RWPE1 (cell line): ENCODE measurements at regions not wholly inside any gene's neighbourhood (a gene's known extent, or its start where the extent isn't known, plus 50 kb on each side); places are given as distances from the start of the nearest gene placed in this dataset.
"Not testable (repeated sequence)": the region's sequence is repeated elsewhere in the genome, so short reads cannot be mapped to it uniquely, and the experiment has no call there.

Experiments
- CTCF ChIA-PET: fragments of 350-600 bp; sonication (Branson Sonifier 250); formaldehyde crosslinking; extraction: SDS; loops from one replicate; lab custom pipeline; 2021; lab: Yijun Ruan, JAX
- POLR2A ChIA-PET: fragments of 400-600 bp; formaldehyde crosslinking; extraction: SDS; loops from one replicate; lab custom pipeline; 2020; ENCODE audit warnings: antibody characterized with exemption; ENCODE audit not compliant: low non-redundant PET; lab: Yijun Ruan, JAX
- DNase-seq: peaks from one replicate; pipeline ENCODE4 v3.0.0; 2012; ENCODE audit warnings: low spot score
- H3K27ac ChIP-seq: fragments of 450-650 bp; 2 replicates; pipeline ENCODE4 v1.5.1; 2017
- CTCF ChIP-seq: fragments of 450-650 bp; conservative IDR thresholded peaks from 2 replicates; pipeline ENCODE4 v1.5.1; 2017; ENCODE audit warnings: low read depth, mild to moderate bottlenecking

- DNase-seq = no peak
- H3K27ac ChIP-seq = no peak overlapping the region
- TF ChIP-seq CTCF = no peak
- CTCF ChIA-PET = no interaction called here
- POLR2A ChIA-PET = no interaction called here
These were observed 96.8 kb upstream of the SLC24A2 start for GRCh38 chr9:19885608-19886007.

GRCh38 chr9:19879062-19879461, 90.2 kb upstream of the SLC24A2 start:
- DNase-seq = no peak
- POLR2A ChIA-PET = no interaction called here
- no peak for TF ChIP-seq CTCF
- CTCF ChIA-PET = no interaction called here
- no peak overlapping the region for H3K27ac ChIP-seq

- H3K27ac ChIP-seq = no peak overlapping the region
- ChIA-PET POLR2A (no interaction called here), CTCF (interaction anchor here (0.8 kb wide), 1 partner anchor 21 kb away, joined by 4 read pairs; no protein-coding TSS in a partner anchor)
- TF ChIP-seq CTCF = no peak
- DNase-seq = no peak
These were observed 87.9 kb upstream of the SLC24A2 start for GRCh38 chr9:19876569-19877316.

- ChIA-PET CTCF (no interaction called here), POLR2A (no interaction called here)
- TF ChIP-seq CTCF = no peak
- no peak for DNase-seq
- no peak overlapping the region for H3K27ac ChIP-seq
These were observed 86.6 kb upstream of the SLC24A2 start for GRCh38 chr9:19875291-19875920.

GRCh38 chr9:19873188-19873587, 84.4 kb upstream of the SLC24A2 start:
- CTCF ChIA-PET = interaction anchor here (0.6 kb wide), 1 partner anchor 155 kb away, joined by 8 read pairs; no protein-coding TSS in a partner anchor
- H3K27ac ChIP-seq, POLR2A ChIA-PET, DNase-seq: not testable (repeated sequence)

GRCh38 chr9:19870988-19871387, 82.2 kb upstream of the SLC24A2 start:
- no peak overlapping the region for H3K27ac ChIP-seq
- ChIA-PET POLR2A (no interaction called here), CTCF (no interaction called here)
- DNase-seq = no peak
- TF ChIP-seq CTCF = no peak

GRCh38 chr9:19840953-19841352, 52.1 kb upstream of the SLC24A2 start:
- no peak overlapping the region for H3K27ac ChIP-seq
- ChIA-PET CTCF (no interaction called here), POLR2A (no interaction called here)
- no peak for DNase-seq
- no peak for TF ChIP-seq CTCF
